Loucy (cell line): ENCODE measurements at regions not wholly inside any gene's neighbourhood (a gene's known extent, or its start where the extent isn't known, plus 50 kb on each side); places are given as distances from the start of the nearest gene placed in this dataset.

Experiments
- H2AFZ ChIP-seq: fragments of 200-600 bp; sonication (generic); 2 replicates; pipeline ENCODE4 v1.6.0; 2016; ENCODE audit warnings: antibody characterized with exemption, mild to moderate bottlenecking, low read length, moderate library complexity
- H3F3A ChIP-seq: fragments of 200-600 bp; 2 replicates; pipeline ENCODE4 v1.6.0; 2016; ENCODE audit warnings: antibody characterized with exemption, low read depth, mild to moderate bottlenecking
- H3K27me3 ChIP-seq: fragments of 200-600 bp; sonication (generic); 2 replicates; pipeline ENCODE4 v1.6.1; 2014; ENCODE audit warnings: low read length, mild to moderate bottlenecking; ENCODE audit not compliant: insufficient read depth, poor library complexity, severe bottlenecking
- H3K36me3 ChIP-seq: fragments of 200-600 bp; sonication (generic); 2 replicates; pipeline ENCODE4 v1.6.1; 2016; ENCODE audit warnings: low read length; ENCODE audit not compliant: insufficient read depth
- H3K4me1 ChIP-seq: fragments of 200-600 bp; sonication (generic); 2 replicates; pipeline ENCODE4 v1.5.1; 2014; ENCODE audit warnings: low read length, mild to moderate bottlenecking; ENCODE audit not compliant: insufficient read depth, poor library complexity, severe bottlenecking
- H3K4me2 ChIP-seq: fragments of 200-600 bp; sonication (generic); 2 replicates; pipeline ENCODE4 v1.6.0; 2014; ENCODE audit warnings: antibody characterized with exemption, low read length, low read depth, mild to moderate bottlenecking; ENCODE audit not compliant: poor library complexity, severe bottlenecking
- H3K4me3 ChIP-seq: fragments of 200-600 bp; sonication (generic); 2 replicates; pipeline ENCODE4 v1.5.1; 2014; ENCODE audit warnings: low read length, mild to moderate bottlenecking, mixed read lengths; ENCODE audit not compliant: poor library complexity, severe bottlenecking
- H3K79me2 ChIP-seq: fragments of 200-600 bp; sonication (generic); 2 replicates; pipeline ENCODE4 v1.6.1; 2014; ENCODE audit warnings: low read length; ENCODE audit not compliant: insufficient read depth
- H3K9ac ChIP-seq: fragments of 200-600 bp; sonication (generic); 2 replicates; pipeline ENCODE4 v1.6.0; 2014; ENCODE audit warnings: mild to moderate bottlenecking, low read depth, low read length, moderate library complexity; ENCODE audit not compliant: poor library complexity, severe bottlenecking
- H3K9me2 ChIP-seq: fragments of 200-600 bp; sonication (generic); replicated peaks from 2 replicates; pipeline ENCODE4 v1.6.1; 2016; ENCODE audit warnings: low read depth, low read length, mixed read lengths
- H3K9me3 ChIP-seq: fragments of 200-600 bp; sonication (generic); 2 replicates; pipeline ENCODE4 v1.6.1; 2014; ENCODE audit warnings: mild to moderate bottlenecking, antibody characterized with exemption, low read length, low read depth; ENCODE audit not compliant: insufficient read depth
- H4K20me1 ChIP-seq: fragments of 200-600 bp; sonication (generic); 2 replicates; pipeline ENCODE4 v1.6.0; 2014; ENCODE audit warnings: antibody characterized with exemption, low read length, mild to moderate bottlenecking; ENCODE audit not compliant: insufficient read depth, poor library complexity, severe bottlenecking
- CTCF ChIP-seq: fragments of 200-600 bp; sonication (generic); conservative IDR thresholded peaks from 2 replicates; pipeline ENCODE4 v1.5.1; 2014; ENCODE audit warnings: mild to moderate bottlenecking, antibody characterized with exemption, low read length
- EZH2phosphoT487 ChIP-seq: fragments of 200-600 bp; IDR thresholded peaks from 2 replicates; pipeline ENCODE4 v1.6.1; 2018; ENCODE audit warnings: antibody characterized with exemption, mild to moderate bottlenecking, moderate library complexity, borderline replicate concordance

- Histone ChIP-seq H3K4me3 (no peak overlapping the region), H3K4me1 (no peaks in the 10 kb centered on the region), H3F3A (no peaks in the 10 kb centered on the region), H3K4me2 (no peak overlapping the region), H3K9me2 (no peaks in the 10 kb centered on the region), H3K9ac (no peak overlapping the region), H3K79me2 (no peaks in the 10 kb centered on the region), H3K27me3 (no peaks in the 10 kb centered on the region), H2AFZ (no peak overlapping the region), H3K36me3 (no peaks in the 10 kb centered on the region), H3K9me3 (no peaks in the 10 kb centered on the region), H4K20me1 (no peaks in the 10 kb centered on the region)
- TF ChIP-seq EZH2phosphoT487 (no peak), CTCF (no peak)
Measured at GRCh38 chr2:22530131-22530530, 854.8 kb upstream of the KLHL29 start.

DNA sequence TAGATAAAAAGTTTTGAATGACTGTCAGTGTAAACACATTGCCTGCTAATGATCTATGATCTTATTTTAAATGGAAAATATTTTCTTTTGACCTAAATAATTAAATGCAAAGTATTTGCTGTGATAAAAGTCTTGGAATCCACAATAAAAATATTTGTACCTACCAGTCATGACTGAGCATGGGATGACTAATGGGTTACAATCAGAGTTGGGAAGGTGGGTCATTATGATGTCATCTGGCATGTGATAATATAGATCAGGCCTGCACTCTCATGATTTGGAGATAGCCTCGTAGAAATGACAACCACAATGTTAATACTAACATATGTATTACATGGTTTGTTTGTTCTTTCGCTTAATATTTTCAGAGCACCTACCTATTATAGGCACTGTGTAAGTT lies 848.8 kb upstream of the KLHL29 start:
- H3K9ac ChIP-seq, result no peak overlapping the region
- H3K36me3 ChIP-seq, result no peaks in the 10 kb centered on the region
- no peaks in the 10 kb centered on the region for H3K4me1 ChIP-seq
- no peaks in the 10 kb centered on the region for H3K9me3 ChIP-seq
- no peaks in the 10 kb centered on the region for H4K20me1 ChIP-seq
- TF ChIP-seq CTCF, result no peak
- TF ChIP-seq EZH2phosphoT487, result no peak
- no peak overlapping the region for H2AFZ ChIP-seq
- H3K27me3 ChIP-seq, result no peaks in the 10 kb centered on the region
- H3K79me2 ChIP-seq, result no peaks in the 10 kb centered on the region
- no peaks in the 10 kb centered on the region for H3K9me2 ChIP-seq
- no peak overlapping the region for H3K4me2 ChIP-seq
- H3F3A ChIP-seq, result no peaks in the 10 kb centered on the region
- no peak overlapping the region for H3K4me3 ChIP-seq

DNA sequence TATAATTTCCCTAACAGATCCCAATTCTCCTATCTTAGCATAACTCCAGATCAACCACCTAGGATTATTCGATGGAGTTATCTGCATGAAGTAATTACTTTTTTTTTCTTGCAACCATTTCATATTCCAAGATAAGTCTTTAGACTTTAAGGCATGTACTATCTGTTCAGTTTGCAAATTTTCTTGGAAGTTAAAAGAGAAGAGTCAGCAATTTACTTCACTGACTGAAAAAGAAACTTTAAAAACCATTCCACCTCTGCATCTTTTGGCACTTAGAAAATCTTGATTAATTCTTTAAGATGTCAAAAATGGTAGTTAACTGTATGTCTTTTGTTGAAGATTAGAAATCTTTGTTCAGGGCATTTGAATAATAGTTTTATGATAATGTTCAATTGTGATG lies 830.5 kb upstream of the KLHL29 start:
- Histone ChIP-seq H3K9me2 (no peaks in the 10 kb centered on the region), H3K36me3 (no peaks in the 10 kb centered on the region), H2AFZ (no peak overlapping the region), H3F3A (no peaks in the 10 kb centered on the region), H3K9me3 (no peaks in the 10 kb centered on the region; the same call in 1 of the 2 replicates), H3K4me1 (no peaks in the 10 kb centered on the region), H3K79me2 (no peaks in the 10 kb centered on the region), H3K4me3 (no peak overlapping the region), H4K20me1 (no peaks in the 10 kb centered on the region), H3K27me3 (no peaks in the 10 kb centered on the region), H3K9ac (no peak overlapping the region), H3K4me2 (no peak overlapping the region)
- TF ChIP-seq EZH2phosphoT487, result no peak
- no peak for TF ChIP-seq CTCF
